ENCODE measurements at regions not wholly inside any gene's neighbourhood (a gene's known extent, or its start where the extent isn't known, plus 50 kb on each side); places are given as distances from the start of the nearest gene placed in this dataset.

- Histone ChIP-seq H3K9me3 (ENCODE audit: insufficient read depth, low read length) (no peaks in the 10 kb centered on the region), H3K9ac (ENCODE audit: insufficient read length, low read depth) (no peak overlapping the region), H3K4me3 (ENCODE audit: insufficient read length, low read depth) (no peak overlapping the region), H3K4me1 (ENCODE audit: insufficient read depth, insufficient read length) (no peaks in the 10 kb centered on the region), H3K36me3 (ENCODE audit: insufficient read depth, insufficient read length, low read length) (no peaks in the 10 kb centered on the region), H3K27me3 (ENCODE audit: insufficient read depth, insufficient read length) (no peaks in the 10 kb centered on the region)
- DNase-seq (ENCODE audit: low read depth, low spot score) = no peak
- TF ChIP-seq YY1 (IDR thresholded peaks at IDR 0.05; ENCODE audit: insufficient read depth, insufficient read length) = no peak
- no peak for TF ChIP-seq ZNF274 (IDR thresholded peaks at IDR 0.05; ENCODE audit: low read depth, low read length)
- no peak for TF ChIP-seq SUZ12 (IDR thresholded peaks at IDR 0.05; ENCODE audit: extremely low read depth, insufficient read depth, insufficient read length)
Measured at GRCh38 chr7:45253368-45253767, 95.8 kb downstream of the RAMP3 start.

- peaks cover 3% of the 10 kb centered on the region for H3K27me3 ChIP-seq (ENCODE audit: insufficient read depth, insufficient read length)
- TF ChIP-seq YY1 (IDR thresholded peaks at IDR 0.05; ENCODE audit: insufficient read depth, insufficient read length) (no peak), SUZ12 (IDR thresholded peaks at IDR 0.05; ENCODE audit: extremely low read depth, insufficient read depth, insufficient read length) (no peak), ZNF274 (IDR thresholded peaks at IDR 0.05; ENCODE audit: low read depth, low read length) (no peak)
- no peak overlapping the region for H3K4me3 ChIP-seq (ENCODE audit: insufficient read length, low read depth)
- no peaks in the 10 kb centered on the region for H3K36me3 ChIP-seq (ENCODE audit: insufficient read depth, insufficient read length, low read length)
- no peaks in the 10 kb centered on the region for H3K9me3 ChIP-seq (ENCODE audit: insufficient read depth, low read length)
- no peak for DNase-seq (ENCODE audit: low read depth, low spot score)
- no peak overlapping the region for H3K9ac ChIP-seq (ENCODE audit: insufficient read length, low read depth)
- peaks cover 12% of the 10 kb centered on the region for H3K4me1 ChIP-seq (ENCODE audit: insufficient read depth, insufficient read length)
Measured at GRCh38 chr7:45255187-45255586, 97.6 kb downstream of the RAMP3 start.

- H3K4me3 ChIP-seq (ENCODE audit: insufficient read length, low read depth) = no peak overlapping the region
- H3K36me3 ChIP-seq (ENCODE audit: insufficient read depth, insufficient read length, low read length) = no peaks in the 10 kb centered on the region
- H3K27me3 ChIP-seq (ENCODE audit: insufficient read depth, insufficient read length) = peaks cover 3% of the 10 kb centered on the region
- H3K9me3 ChIP-seq (ENCODE audit: insufficient read depth, low read length) = no peaks in the 10 kb centered on the region
- H3K4me1 ChIP-seq (ENCODE audit: insufficient read depth, insufficient read length) = peaks cover 15% of the 10 kb centered on the region
- no peak for DNase-seq (ENCODE audit: low read depth, low spot score)
- TF ChIP-seq YY1 (IDR thresholded peaks at IDR 0.05; ENCODE audit: insufficient read depth, insufficient read length) = no peak
- no peak for TF ChIP-seq SUZ12 (IDR thresholded peaks at IDR 0.05; ENCODE audit: extremely low read depth, insufficient read depth, insufficient read length)
- TF ChIP-seq ZNF274 (IDR thresholded peaks at IDR 0.05; ENCODE audit: low read depth, low read length) = no peak
- no peak overlapping the region for H3K9ac ChIP-seq (ENCODE audit: insufficient read length, low read depth)
Measured at GRCh38 chr7:45256309-45256708, 98.7 kb downstream of the RAMP3 start.

GRCh38 chr7:45256775-45257174 is 99.2 kb downstream of the RAMP3 start:
- no peaks in the 10 kb centered on the region for H3K9me3 ChIP-seq (ENCODE audit: insufficient read depth, low read length)
- TF ChIP-seq ZNF274 (IDR thresholded peaks at IDR 0.05; ENCODE audit: low read depth, low read length) (no peak), YY1 (IDR thresholded peaks at IDR 0.05; ENCODE audit: insufficient read depth, insufficient read length) (no peak), SUZ12 (IDR thresholded peaks at IDR 0.05; ENCODE audit: extremely low read depth, insufficient read depth, insufficient read length) (no peak)
- no peak for DNase-seq (ENCODE audit: low read depth, low spot score)
- H3K36me3 ChIP-seq (ENCODE audit: insufficient read depth, insufficient read length, low read length) = no peaks in the 10 kb centered on the region
- H3K27me3 ChIP-seq (ENCODE audit: insufficient read depth, insufficient read length) = peaks cover 3% of the 10 kb centered on the region
- no peak overlapping the region for H3K9ac ChIP-seq (ENCODE audit: insufficient read length, low read depth)
- peaks cover 15% of the 10 kb centered on the region for H3K4me1 ChIP-seq (ENCODE audit: insufficient read depth, insufficient read length)
- H3K4me3 ChIP-seq (ENCODE audit: insufficient read length, low read depth) = no peak overlapping the region

- H3K27me3 ChIP-seq (ENCODE audit: insufficient read depth, insufficient read length) = peaks cover 3% of the 10 kb centered on the region
Measured at GRCh38 chr7:45257284-45257683, 99.7 kb downstream of the RAMP3 start.

GRCh38 chr7:45258533-45259226 is 101.1 kb downstream of the RAMP3 start:
- Histone ChIP-seq H3K4me1 (ENCODE audit: insufficient read depth, insufficient read length) (peaks cover 15% of the 10 kb centered on the region), H3K9me3 (ENCODE audit: insufficient read depth, low read length) (peaks cover 12% of the 10 kb centered on the region; the same call in 1 of the 2 replicates), H3K4me3 (ENCODE audit: insufficient read length, low read depth) (no peak overlapping the region), H3K27me3 (ENCODE audit: insufficient read depth, insufficient read length) (peaks cover 3% of the 10 kb centered on the region), H3K36me3 (ENCODE audit: insufficient read depth, insufficient read length, low read length) (no peaks in the 10 kb centered on the region), H3K9ac (ENCODE audit: insufficient read length, low read depth) (no peak overlapping the region)
- no peak for DNase-seq (ENCODE audit: low read depth, low spot score)
- TF ChIP-seq YY1 (IDR thresholded peaks at IDR 0.05; ENCODE audit: insufficient read depth, insufficient read length) (no peak), SUZ12 (IDR thresholded peaks at IDR 0.05; ENCODE audit: extremely low read depth, insufficient read depth, insufficient read length) (no peak), ZNF274 (IDR thresholded peaks at IDR 0.05; ENCODE audit: low read depth, low read length) (no peak)

More at GRCh38 chr7:45257284-45257683, 99.7 kb downstream of the RAMP3 start:
- Histone ChIP-seq H3K4me3 (ENCODE audit: insufficient read length, low read depth) (no peak overlapping the region), H3K9ac (ENCODE audit: insufficient read length, low read depth) (no peak overlapping the region), H3K9me3 (ENCODE audit: insufficient read depth, low read length) (0 out of 2 replicates have a peak, but pooled peaks cover 2% of the 10 kb centered on the region), H3K4me1 (ENCODE audit: insufficient read depth, insufficient read length) (peaks cover 15% of the 10 kb centered on the region), H3K36me3 (ENCODE audit: insufficient read depth, insufficient read length, low read length) (no peaks in the 10 kb centered on the region)
- no peak for DNase-seq (ENCODE audit: low read depth, low spot score)
- TF ChIP-seq YY1 (IDR thresholded peaks at IDR 0.05; ENCODE audit: insufficient read depth, insufficient read length) (no peak), ZNF274 (IDR thresholded peaks at IDR 0.05; ENCODE audit: low read depth, low read length) (no peak), SUZ12 (IDR thresholded peaks at IDR 0.05; ENCODE audit: extremely low read depth, insufficient read depth, insufficient read length) (no peak)

GRCh38 chr7:45259227-45259596 is 101.6 kb downstream of the RAMP3 start:
- Histone ChIP-seq H3K36me3 (ENCODE audit: insufficient read depth, insufficient read length, low read length) (no peaks in the 10 kb centered on the region), H3K9me3 (ENCODE audit: insufficient read depth, low read length) (peaks cover 12% of the 10 kb centered on the region; the same call in 1 of the 2 replicates), H3K4me3 (ENCODE audit: insufficient read length, low read depth) (no peak overlapping the region), H3K9ac (ENCODE audit: insufficient read length, low read depth) (no peak overlapping the region), H3K27me3 (ENCODE audit: insufficient read depth, insufficient read length) (peaks cover 3% of the 10 kb centered on the region), H3K4me1 (ENCODE audit: insufficient read depth, insufficient read length) (peaks cover 15% of the 10 kb centered on the region)
- DNase-seq (ENCODE audit: low read depth, low spot score) = no peak
- TF ChIP-seq ZNF274 (IDR thresholded peaks at IDR 0.05; ENCODE audit: low read depth, low read length) (no peak), YY1 (IDR thresholded peaks at IDR 0.05; ENCODE audit: insufficient read depth, insufficient read length) (no peak), SUZ12 (IDR thresholded peaks at IDR 0.05; ENCODE audit: extremely low read depth, insufficient read depth, insufficient read length) (no peak)
